Heart left ventricle (tissue), 16 donors: ENCODE measurements at regions not wholly inside any gene's neighbourhood (a gene's known extent, or its start where the extent isn't known, plus 50 kb on each side); places are given as distances from the start of the nearest gene placed in this dataset.

Experiments used
- ATAC-seq, 4 donors: fragments of 200-7000 bp; cut with Tn5 transposase; one replicate each; pipeline ENCODE4 v1.9.1; 2020 to 2022; ENCODE audit warnings: moderate library complexity in 4 of 4, mild to moderate bottlenecking in 3 of 4, moderate number of reproducible peaks in 1 of 4
- DNase-seq, 5 donors: peaks; one replicate each; pipeline ENCODE4 v3.0.0-alpha.2; 2020
- H3K27ac ChIP-seq, 12 donors: fragments of 200-600 bp; sonication (generic) in 4 of 12; one replicate each; pipeline versions ENCODE4 v1.5.0 to v1.8.0; 2016 to 2022; ENCODE audit warnings: mild to moderate bottlenecking in 2 of 12
- H3K27me3 ChIP-seq, 9 donors: fragments of 200-600 bp; sonication (generic) in 2 of 9; one replicate each; pipeline versions ENCODE4 v1.5.1 to v1.8.0; 2016 to 2022; ENCODE audit warnings: mild to moderate bottlenecking in 3 of 9
- H3K36me3 ChIP-seq, 9 donors: fragments of 200-600 bp; sonication (generic) in 2 of 9; one replicate each; pipeline versions ENCODE4 v1.5.0 to v1.8.0; 2018 to 2022; ENCODE audit warnings: mild to moderate bottlenecking in 2 of 9
- H3K4me1 ChIP-seq, 12 donors: fragments of 200-600 bp; sonication (generic) in 4 of 12; one replicate each; pipeline versions ENCODE4 v1.5.0 to v1.8.0; 2016 to 2022; ENCODE audit warnings: mild to moderate bottlenecking in 3 of 12
- H3K4me3 ChIP-seq, 12 donors: fragments of 200-600 bp; sonication (generic) in 4 of 12; one replicate each; pipeline versions ENCODE4 v1.5.0 to v1.8.0; 2017 to 2022; ENCODE audit warnings: mild to moderate bottlenecking in 9 of 12, moderate library complexity in 4 of 12
- H3K9me3 ChIP-seq, 12 donors: fragments of 200-600 bp; sonication (generic) in 4 of 12; one replicate each; pipeline versions ENCODE4 v1.5.0 to v1.8.0; 2016 to 2022; ENCODE audit warnings: mild to moderate bottlenecking in 1 of 12
- POLR2A ChIP-seq, 2 donors: fragments of 450-650 bp; IDR thresholded peaks; one replicate each; pipeline ENCODE4 v1.6.1; 2017; ENCODE audit warnings: antibody characterized with exemption in 2 of 2, mild to moderate bottlenecking in 2 of 2, moderate library complexity in 2 of 2
- WGBS, 4 donors: extraction: QIAGEN DNeasy Blood & Tissue Kit in 2 of 4; methylation state at CpG; one replicate each; pipeline versions ENCODE4 v1.1.5 to v1.1.7; 2013 to 2018; 5-methylcytosine and 5-hydroxymethylcytosine counted together
- intact Hi-C, 10 donors: fragments of 100-400 bp; cut with DNase I; formaldehyde crosslinking; loops; one replicate each; pipeline versions ENCODE4 v1.11.1 to v1.14.2; 2022
- TF ChIP-seq, protein P1 (sequence below), 12 donors: fragments of 200-600 bp; sonication (generic) in 4 of 12; IDR thresholded peaks; one replicate each; pipeline versions ENCODE4 v1.5.0 to v1.8.0; 2018 to 2022; ENCODE audit warnings: antibody characterized with exemption in 12 of 12, mild to moderate bottlenecking in 5 of 12
- donor health status: ischemic (EF 13 %, LVEDD 7.1; RV severe dilation, severe dysfunction).
- donor health status: healthy with polysubstance abuse.
- donor health status: DM: no; HTN: yes; CAD: no.
- donor health status: DM: no; HTN: no; CAD: no.
- donor health status: ischemic (EF 25% LVEDD 6.9; RV normal size, moderate dysfunction).
- donor health status: ischemic (EF 25% LVEDD 5.7; RV mildly dilated, moderate dysfunction).
- donor health status: healthy.
- donor health status: DM: yes; HTN: yes; CAD: no.
- donor health status: ischemic (EF 35%, LVEDD 5.7; RV mildly dilated, moderate dysfunction).
- donor health status: nonischemic (EF 11% LVEDD 7.7; RV severe dilation, severe dysfunction).
- donor health status: DM: yes; HTN: yes; CAD: no.
- donor health status: PGD.
- donor health status: ischemic (EF 29% LVEDD 5.4; RV normal size, mild dysfunction).
- donor health status: nonischemic (EF 23%, LVEDD 6.1; RV moderate dilation, normal function).

GRCh38 chr17:5817475-5818395 lies 233.4 kb upstream of the NLRP1 start:
- H3K36me3 ChIP-seq = no peaks in the 10 kb centered on the region
- H3K27ac ChIP-seq = no peak overlapping the region
- H3K4me3 ChIP-seq = no peak overlapping the region
- TF ChIP-seq POLR2A (IDR thresholded peaks at IDR 0.05) = no peak
- TF ChIP-seq, protein P1, sequence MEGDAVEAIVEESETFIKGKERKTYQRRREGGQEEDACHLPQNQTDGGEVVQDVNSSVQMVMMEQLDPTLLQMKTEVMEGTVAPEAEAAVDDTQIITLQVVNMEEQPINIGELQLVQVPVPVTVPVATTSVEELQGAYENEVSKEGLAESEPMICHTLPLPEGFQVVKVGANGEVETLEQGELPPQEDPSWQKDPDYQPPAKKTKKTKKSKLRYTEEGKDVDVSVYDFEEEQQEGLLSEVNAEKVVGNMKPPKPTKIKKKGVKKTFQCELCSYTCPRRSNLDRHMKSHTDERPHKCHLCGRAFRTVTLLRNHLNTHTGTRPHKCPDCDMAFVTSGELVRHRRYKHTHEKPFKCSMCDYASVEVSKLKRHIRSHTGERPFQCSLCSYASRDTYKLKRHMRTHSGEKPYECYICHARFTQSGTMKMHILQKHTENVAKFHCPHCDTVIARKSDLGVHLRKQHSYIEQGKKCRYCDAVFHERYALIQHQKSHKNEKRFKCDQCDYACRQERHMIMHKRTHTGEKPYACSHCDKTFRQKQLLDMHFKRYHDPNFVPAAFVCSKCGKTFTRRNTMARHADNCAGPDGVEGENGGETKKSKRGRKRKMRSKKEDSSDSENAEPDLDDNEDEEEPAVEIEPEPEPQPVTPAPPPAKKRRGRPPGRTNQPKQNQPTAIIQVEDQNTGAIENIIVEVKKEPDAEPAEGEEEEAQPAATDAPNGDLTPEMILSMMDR (IDR thresholded peaks at IDR 0.05) = no peak
- H3K4me1 ChIP-seq = no peaks in the 10 kb centered on the region
- intact Hi-C loops = no loop called here
- WGBS, 4 donors = 83 to 89% (median 86%) methylated on average over 4 of the region's 4 CpGs
- H3K9me3 ChIP-seq = no peaks in the 10 kb centered on the region
- ATAC-seq (no peak), DNase-seq (no peak)
- peaks cover 0 to 20% (median 11%) of the 10 kb centered on the region in 9 donors for H3K27me3 ChIP-seq

GRCh38 chr17:5819396-5819795 lies 235.1 kb upstream of the NLRP1 start:
- H3K36me3 ChIP-seq = no peaks in the 10 kb centered on the region
- WGBS, 4 donors = 71 to 97% (median 89%) methylated on average over 2 of the region's 2 CpGs
- intact Hi-C loops = no loop called here
- H3K9me3 ChIP-seq = no peaks in the 10 kb centered on the region
- DNase-seq (no peak), ATAC-seq (no peak)
- H3K4me1 ChIP-seq = no peaks in the 10 kb centered on the region
- H3K27me3 ChIP-seq = peaks cover 0 to 25% (median 11%) of the 10 kb centered on the region in 9 donors
- H3K27ac ChIP-seq = no peak overlapping the region
- TF ChIP-seq, protein P1 (IDR thresholded peaks at IDR 0.05) = no peak
- no peak for TF ChIP-seq POLR2A (IDR thresholded peaks at IDR 0.05)
- H3K4me3 ChIP-seq = no peak overlapping the region

- H3K27ac ChIP-seq = no peak overlapping the region
- no peaks in the 10 kb centered on the region for H3K4me1 ChIP-seq
- H3K27me3 ChIP-seq = peaks cover 0 to 25% (median 11%) of the 10 kb centered on the region in 9 donors
- H3K4me3 ChIP-seq = no peak overlapping the region
- H3K9me3 ChIP-seq = no peaks in the 10 kb centered on the region
- 63 to 69% (median 66%) methylated on average over 13 of the region's 13 CpGs for WGBS, 4 donors
- H3K36me3 ChIP-seq = no peaks in the 10 kb centered on the region
- ATAC-seq (no peak), DNase-seq (no peak)
- intact Hi-C loops = no loop called here
- TF ChIP-seq, protein P1 (IDR thresholded peaks at IDR 0.05) = no peak
- TF ChIP-seq POLR2A (IDR thresholded peaks at IDR 0.05) = no peak
These were observed 235.8 kb upstream of the NLRP1 start for GRCh38 chr17:5819921-5820685.
